ELR (cell line): ENCODE measurements at regions not wholly inside any gene's neighbourhood (a gene's known extent, or its start where the extent isn't known, plus 50 kb on each side); places are given as distances from the start of the nearest gene placed in this dataset.
A peak's percentile ranks its signal among the peaks of the same experiment; 100 is the strongest.
"Not testable (repeated sequence)": the region's sequence is repeated elsewhere in the genome, so short reads cannot be mapped to it uniquely, and the experiment has no call there.

ENCODE experiments used
- DNase-seq: peaks from one replicate; pipeline ENCODE4 v3.0.0-alpha.2; 2015; ENCODE audit warnings: low read depth

- DNase-seq: not testable (repeated sequence)
Observed at GRCh38 chr3:195669310-195669709, 51.5 kb upstream of the MUC20 start.

DNA sequence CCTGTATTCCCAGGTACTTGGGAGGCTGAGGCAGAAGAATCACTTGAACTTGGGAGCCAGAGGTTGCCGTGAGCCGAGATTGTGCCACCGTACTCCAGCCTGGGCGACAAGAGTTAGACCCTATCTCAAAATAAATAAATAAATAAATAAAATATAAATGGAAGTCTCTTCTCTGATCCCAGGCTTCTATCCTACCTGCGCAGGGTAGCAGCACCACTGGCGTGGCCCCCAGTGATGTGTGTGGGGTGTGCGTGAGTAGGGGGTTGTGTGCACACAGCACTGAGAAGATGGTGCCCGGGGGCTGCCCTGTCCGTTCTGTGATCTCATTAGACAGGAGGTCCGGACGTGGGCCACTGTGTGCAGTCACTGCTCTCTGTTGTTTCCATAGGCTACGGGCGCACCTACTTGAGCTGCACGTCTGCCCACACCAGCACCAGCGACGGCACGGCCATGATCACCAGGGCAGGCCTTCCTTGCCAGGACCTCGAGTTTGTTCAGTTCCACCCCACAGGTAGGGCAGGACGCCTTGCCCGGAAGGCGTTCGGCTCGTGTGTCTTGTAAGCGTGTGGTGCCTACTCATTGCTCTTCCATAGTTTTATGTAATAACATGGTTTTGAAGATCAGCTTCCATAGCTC, 52.5 kb upstream of the MUC20 start:
- not testable (repeated sequence) for DNase-seq

DNA sequence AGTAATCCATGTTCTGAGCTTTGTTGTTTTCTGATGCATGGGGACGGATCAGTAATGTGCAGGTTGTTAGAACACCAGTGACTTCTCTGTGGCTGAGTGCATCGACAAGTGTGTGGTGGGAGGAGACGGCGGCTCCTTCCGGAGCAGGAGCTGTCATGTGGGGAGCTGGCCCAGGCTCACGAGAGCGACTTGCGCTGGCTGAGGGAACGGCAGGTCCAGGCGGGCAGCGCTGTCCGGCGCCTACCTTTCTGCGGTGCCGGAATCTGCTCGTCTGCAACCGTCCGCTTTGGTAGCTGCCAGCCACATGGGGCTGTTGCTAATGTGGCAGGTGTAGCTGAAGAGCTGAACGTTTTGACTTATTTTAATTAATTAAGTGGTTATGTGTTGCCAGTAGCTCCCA, 55.5 kb upstream of the MUC20 start:
- not testable (repeated sequence) for DNase-seq

DNA sequence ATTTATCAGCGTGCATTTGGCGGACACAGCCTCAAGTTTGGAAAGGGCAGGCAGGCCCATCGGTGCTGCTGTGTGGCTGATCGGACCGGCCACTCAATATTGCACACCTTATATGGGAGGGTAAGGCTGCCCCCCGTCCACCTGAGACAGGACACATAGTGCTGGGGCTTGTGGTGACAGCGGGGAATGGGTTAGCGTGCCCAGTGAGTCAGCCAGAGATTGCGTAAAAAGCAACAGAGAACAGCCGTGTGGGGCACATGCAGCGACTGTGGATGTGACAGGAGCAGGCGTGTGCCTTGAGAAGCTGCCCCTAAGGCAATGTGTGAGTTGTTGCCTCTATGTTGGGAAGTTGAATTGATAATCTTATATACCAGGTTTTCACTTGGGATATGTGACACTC, 56.6 kb upstream of the MUC20 start:
- DNase-seq: not testable (repeated sequence)

GRCh38 chr3:195659136-195659533, 61.6 kb upstream of the MUC20 start:
- DNase-seq: not testable (repeated sequence)

GRCh38 chr3:195658381-195659135, 62.2 kb upstream of the MUC20 start:
- DNase-seq: not testable (repeated sequence)

DNA sequence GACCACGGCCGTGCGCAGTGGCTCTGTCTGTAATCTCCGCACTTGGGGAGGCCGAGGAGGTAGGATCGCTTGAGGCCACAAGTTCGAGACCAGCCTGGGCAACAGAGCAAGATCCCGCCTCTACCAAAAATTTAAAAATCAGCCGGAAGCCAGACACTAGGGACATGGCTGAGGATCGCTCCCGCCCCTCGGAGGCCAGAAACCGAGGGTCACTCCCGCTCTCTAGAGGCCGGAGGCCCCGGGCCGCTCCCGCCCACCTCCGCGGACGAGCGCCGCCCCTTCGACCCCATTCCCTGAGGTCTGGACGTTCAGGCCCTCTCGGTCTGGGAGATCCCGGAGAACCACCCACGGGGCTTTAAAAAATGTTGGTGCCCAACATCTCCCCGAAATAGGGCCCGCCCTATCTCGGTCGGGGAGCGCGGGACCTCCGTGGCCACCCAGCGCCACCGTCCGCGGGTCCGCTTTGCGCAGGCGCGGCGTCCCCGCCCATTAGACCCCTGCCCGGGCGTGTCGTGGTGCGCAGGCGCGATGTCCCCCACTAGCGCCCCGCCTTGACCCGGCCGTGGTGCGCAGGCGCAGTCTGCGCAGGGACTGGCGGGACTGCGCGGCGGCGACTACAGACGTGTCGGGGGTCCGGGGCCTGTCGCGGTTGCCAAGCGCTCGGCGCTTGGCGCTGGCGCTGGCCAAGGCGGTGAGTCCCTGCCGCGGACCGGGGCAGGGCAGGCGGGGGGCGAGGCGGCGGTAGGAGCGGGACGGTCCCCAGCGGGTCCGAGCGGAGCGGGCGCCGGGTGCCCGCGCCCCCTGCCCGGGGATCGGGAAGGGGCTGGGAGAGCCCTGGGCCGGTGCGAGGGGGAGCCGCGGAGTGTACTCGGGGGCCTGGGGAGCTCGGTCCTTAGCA, 63.1 kb upstream of the MUC20 start:
- peak; percentile 85 for DNase-seq

DNA sequence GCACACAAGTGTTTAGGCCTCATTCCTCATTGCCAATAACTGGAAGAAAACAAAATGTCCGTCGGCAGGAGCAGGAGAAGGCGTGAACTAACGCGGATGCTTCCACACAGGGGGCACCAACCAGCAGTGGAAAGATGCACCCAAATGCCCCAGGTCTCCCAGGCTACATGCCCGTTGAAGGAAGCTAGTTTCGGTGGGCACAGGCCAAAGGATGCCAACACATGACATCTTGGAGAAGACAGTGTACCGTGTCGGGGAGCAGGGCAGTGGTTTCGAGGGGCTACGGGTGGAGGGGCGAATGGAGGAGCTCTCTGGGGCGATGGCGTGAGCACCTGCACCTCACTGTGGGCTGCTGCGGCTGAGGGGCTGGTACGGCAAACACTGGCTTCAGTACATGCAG, 64.7 kb upstream of the MUC20 start:
- DNase-seq: not testable (repeated sequence)

GRCh38 chr3:195654746-195655145, 66.0 kb upstream of the MUC20 start:
- not testable (repeated sequence) for DNase-seq

DNA sequence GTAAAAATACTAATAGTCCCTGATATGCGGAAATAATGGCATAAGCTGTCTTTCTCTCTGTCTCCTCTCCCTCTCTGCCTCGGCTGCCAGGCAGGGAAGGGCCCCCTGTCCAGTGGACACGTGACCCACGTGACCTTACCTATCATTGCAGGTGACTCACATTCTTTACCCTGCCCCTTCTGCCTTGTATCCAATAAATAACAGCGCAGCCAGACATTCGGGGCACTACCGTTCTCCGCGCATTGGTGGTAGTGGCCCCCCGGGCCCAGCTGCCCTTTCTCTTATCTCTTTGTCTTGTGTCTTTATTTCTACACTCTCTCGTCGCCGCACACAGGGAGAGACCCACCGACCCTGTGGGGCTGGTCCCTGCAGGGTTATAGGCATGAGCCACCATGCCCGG, 66.6 kb upstream of the MUC20 start:
- DNase-seq: not testable (repeated sequence)

GRCh38 chr3:195653641-195654040, 67.1 kb upstream of the MUC20 start:
- DNase-seq: peak; percentile 64

DNA sequence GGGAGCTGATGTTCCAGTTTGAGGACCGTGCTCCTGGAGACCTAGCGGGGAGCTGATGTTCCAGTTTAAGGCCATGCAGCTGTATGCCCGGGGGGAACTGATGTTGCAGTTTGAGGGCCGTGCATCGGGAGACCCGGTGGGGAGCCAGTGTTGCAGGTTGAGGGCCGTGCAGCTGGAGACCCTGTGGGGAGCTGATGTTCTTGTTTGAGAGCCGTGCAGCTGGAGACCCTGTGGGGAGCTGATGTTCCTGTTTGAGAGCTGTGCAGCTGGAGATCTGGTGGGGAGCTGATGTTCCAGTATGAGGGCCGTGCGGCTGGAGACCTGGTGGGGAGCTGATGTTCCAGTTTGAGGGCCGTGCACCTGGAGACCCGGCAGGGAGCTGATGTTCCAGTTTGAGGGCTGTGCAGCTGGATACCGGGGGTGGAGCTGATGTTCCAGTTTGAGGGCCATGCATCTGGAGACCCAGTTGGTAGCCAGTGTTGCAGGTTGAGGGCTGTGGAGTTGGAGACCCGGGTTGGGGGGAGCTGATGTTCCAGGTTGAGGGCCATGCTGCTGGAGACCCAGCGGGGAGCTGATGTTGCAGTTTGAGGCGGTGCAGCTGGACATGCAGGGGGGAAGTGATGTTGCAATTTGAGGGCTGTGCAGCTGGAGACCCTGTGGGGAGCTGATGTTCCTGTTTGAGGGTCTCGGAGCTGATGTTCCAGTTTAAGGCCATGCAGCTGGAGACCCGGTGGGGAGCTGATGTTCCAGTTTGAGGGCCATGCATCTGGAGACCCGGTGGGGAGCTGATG, 64.4 kb upstream of the APOD start:
- DNase-seq: not testable (repeated sequence)

- DNase-seq: not testable (repeated sequence)
Observed at GRCh38 chr3:195645872-195646271, 62.1 kb upstream of the APOD start.

DNA sequence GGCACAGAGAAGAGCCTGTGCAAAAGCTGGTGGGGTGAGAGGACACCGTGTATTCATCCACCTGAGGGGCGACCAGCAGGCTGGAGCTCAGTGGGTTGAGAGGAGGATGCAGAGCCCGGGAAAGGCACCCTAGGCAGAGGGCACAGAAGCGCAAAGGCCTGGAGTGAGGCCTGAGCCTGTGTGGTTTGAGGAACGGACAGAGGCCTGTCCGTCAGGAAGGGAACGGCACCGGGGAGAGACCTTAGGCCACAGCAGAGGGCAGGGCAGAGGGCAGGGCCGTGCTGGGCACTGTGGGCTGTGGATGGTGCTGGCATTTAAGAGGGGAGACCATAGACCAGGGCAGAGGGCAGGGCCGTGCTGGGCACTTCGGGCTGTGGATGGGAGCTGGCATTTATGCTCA, 59.5 kb upstream of the APOD start:
- not testable (repeated sequence) for DNase-seq

GRCh38 chr3:195642311-195642710, 58.6 kb upstream of the APOD start:
- DNase-seq: not testable (repeated sequence)

DNA sequence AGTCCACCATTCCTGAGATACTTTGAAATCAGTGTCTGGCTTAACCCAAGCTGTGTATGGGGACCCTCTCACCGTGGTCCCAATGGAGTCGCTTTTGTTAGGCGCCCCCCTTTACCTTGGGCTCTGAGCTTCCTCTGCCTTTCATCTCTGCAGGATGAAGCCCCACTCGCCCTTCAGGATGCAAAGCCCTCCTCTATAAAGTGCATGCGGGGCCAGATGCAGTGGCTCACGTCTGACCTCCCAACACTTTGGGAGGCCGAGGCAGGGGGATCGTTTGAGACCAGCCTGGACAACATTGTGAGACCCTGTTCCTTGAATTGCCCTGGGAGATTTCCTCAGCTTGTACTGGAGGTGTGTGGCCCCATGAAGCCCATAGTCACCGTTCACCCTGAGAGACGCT, 54.7 kb upstream of the APOD start:
- not testable (repeated sequence) for DNase-seq

GRCh38 chr3:195637473-195638233, 53.9 kb upstream of the APOD start:
- DNase-seq: not testable (repeated sequence)

GRCh38 chr3:195637011-195637410, 53.3 kb upstream of the APOD start:
- DNase-seq: not testable (repeated sequence)

- DNase-seq: not testable (repeated sequence)
Observed at GRCh38 chr3:195635898-195636685, 52.4 kb upstream of the APOD start.

- DNase-seq: not testable (repeated sequence)
Observed at GRCh38 chr3:195635262-195635873, 51.6 kb upstream of the APOD start.
